Stomach smooth muscle (tissue), 2 donors: ENCODE measurements at regions not wholly inside any gene's neighbourhood (a gene's known extent, or its start where the extent isn't known, plus 50 kb on each side); places are given as distances from the start of the nearest gene placed in this dataset.

Source experiments
- H3K27ac ChIP-seq: one replicate; pipeline ENCODE4 v1.7.0; 2013; ENCODE audit warnings: mild to moderate bottlenecking, low read length, inconsistent platforms
- H3K27me3 ChIP-seq, 2 donors: one replicate each; pipeline ENCODE4 v1.7.0; 2013; ENCODE audit warnings: low read length in 2 of 2; ENCODE audit not compliant: insufficient read depth in 2 of 2, control insufficient read depth in 1 of 2
- H3K36me3 ChIP-seq, 2 donors: one replicate each; pipeline ENCODE4 v1.7.0; 2013; ENCODE audit warnings: low read length in 2 of 2; ENCODE audit not compliant: control insufficient read depth in 2 of 2, insufficient read depth in 2 of 2
- H3K4me1 ChIP-seq: one replicate; pipeline ENCODE4 v1.7.0; 2013; ENCODE audit warnings: low read length; ENCODE audit not compliant: control insufficient read depth, insufficient read depth
- H3K4me3 ChIP-seq, 2 donors: one replicate each; pipeline ENCODE4 v1.7.0; 2013; ENCODE audit warnings: low read length in 2 of 2
- H3K9ac ChIP-seq, 2 donors: one replicate each; pipeline ENCODE4 v1.7.0; 2013; ENCODE audit warnings: low read length in 2 of 2, mild to moderate bottlenecking in 1 of 2
- H3K9me3 ChIP-seq, 2 donors: one replicate each; pipeline ENCODE4 v1.7.0; 2013; ENCODE audit warnings: low read length in 2 of 2; ENCODE audit not compliant: control insufficient read depth in 2 of 2
- donor health status: healthy.
- donor health status: Pancreatic carcinoma.

DNA sequence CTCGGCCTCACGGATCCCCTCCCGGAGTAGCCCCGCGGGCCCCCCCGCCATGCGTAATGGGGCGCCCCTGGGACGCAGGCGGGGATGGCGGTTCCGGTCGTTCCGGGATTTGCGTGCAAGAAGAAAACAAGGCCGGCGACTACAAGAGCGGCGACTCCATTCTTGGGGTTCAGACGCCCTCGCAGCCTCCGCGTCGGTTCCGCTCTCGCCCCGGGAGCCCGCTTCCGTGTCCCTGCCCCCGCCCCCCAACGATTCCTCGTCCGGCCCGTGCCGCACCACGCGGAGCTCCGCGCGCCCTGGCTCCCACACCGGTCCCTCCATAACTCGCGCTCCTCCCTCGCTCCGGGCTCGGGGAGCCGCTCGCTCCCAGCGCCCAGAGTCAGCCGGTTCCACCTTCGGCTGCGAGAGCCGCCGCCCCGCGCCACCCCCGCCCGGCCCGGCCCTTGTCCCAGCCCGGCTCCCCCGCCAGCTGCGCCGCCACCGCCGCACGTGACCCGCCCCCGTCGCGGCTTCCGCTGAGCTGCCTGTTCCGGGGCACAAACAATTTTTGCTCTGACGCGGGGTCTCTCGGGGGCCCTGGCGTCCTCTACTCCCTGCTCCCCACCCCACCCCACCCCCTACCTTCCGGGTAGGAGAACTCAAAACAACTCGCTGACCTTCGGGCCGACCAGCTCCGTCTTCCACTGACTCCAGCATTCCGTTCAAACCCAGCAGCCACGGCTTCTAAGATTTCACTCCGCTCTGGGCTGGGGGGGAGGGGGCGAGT, 78.8 kb upstream of the BCOR start:
- peaks cover 0 to 26% of the 10 kb centered on the region in 2 donors for H3K27me3 ChIP-seq
- peaks cover 35% of the 10 kb centered on the region for H3K4me1 ChIP-seq
- H3K9me3 ChIP-seq: no peaks in the 10 kb centered on the region
- H3K4me3 ChIP-seq: peak overlapping the region; percentile 64 to 74
- peak overlapping the region; percentile 64 to 74 for H3K9ac ChIP-seq
- H3K27ac ChIP-seq: peak overlapping the region; percentile 90
- H3K36me3 ChIP-seq: no peaks in the 10 kb centered on the region

DNA sequence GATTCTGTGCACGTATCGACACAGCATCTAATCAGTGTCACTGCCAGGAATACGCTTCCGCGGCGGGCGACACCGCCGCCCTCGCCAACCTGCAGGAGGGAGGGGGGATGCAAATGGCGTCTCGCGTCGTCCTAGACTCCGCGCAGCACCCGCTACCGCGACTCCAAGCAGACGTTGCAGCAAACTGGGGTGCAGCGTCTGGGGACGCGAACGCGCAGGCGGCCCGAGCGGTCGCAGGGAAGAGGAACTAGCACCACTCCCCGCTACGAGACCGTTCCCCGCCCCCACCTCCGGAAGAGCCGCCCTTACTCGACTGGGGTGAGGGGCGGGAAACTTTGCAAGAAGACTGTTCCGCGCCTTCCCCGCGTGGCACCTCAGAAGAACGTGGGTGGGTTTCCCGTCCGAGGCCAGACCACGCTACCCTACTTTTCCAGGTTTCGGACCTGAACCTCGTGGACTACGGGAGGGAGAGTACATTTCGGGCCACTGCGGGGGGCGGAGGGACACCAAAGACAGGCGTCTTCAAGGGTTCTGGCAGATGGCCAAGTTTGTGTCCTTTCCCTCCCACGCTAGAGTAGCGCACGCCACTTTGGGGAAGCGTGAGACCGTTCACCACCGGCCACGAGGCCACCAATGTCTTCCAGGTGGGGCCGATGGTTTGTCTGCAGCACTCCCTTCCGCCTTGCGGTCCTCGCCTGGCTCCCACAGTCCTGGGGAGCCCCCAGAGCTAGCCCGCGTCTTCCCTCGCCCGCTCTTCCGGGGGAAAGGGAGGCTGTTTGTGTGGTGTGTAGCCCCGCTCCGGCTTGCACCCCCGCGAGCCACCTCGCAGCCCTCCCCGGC, 78.0 kb upstream of the BCOR start:
- Histone ChIP-seq H3K36me3 (no peaks in the 10 kb centered on the region), H3K4me1 (peaks cover 43% of the 10 kb centered on the region), H3K27me3 (peaks cover 0 to 26% of the 10 kb centered on the region in 2 donors)

GRCh38 chrX:40174854-40175510, 77.2 kb upstream of the BCOR start:
- Histone ChIP-seq H3K27me3 (peaks cover 0 to 26% of the 10 kb centered on the region in 2 donors), H3K27ac (peak overlapping the region; percentile 90), H3K4me3 (peak overlapping the region; percentile 64 to 74), H3K9me3 (no peaks in the 10 kb centered on the region), H3K9ac (peak overlapping the region; percentile 64 to 74), H3K4me1 (peaks cover 45% of the 10 kb centered on the region), H3K36me3 (no peaks in the 10 kb centered on the region)

More for the DNA sequence above, 78.0 kb upstream of the BCOR start:
- peak overlapping the region; percentile 90 for H3K27ac ChIP-seq
- peak overlapping the region; percentile 74 to 78 for H3K9ac ChIP-seq
- H3K9me3 ChIP-seq: no peaks in the 10 kb centered on the region
- H3K4me3 ChIP-seq: peak overlapping the region; percentile 64 to 74

DNA sequence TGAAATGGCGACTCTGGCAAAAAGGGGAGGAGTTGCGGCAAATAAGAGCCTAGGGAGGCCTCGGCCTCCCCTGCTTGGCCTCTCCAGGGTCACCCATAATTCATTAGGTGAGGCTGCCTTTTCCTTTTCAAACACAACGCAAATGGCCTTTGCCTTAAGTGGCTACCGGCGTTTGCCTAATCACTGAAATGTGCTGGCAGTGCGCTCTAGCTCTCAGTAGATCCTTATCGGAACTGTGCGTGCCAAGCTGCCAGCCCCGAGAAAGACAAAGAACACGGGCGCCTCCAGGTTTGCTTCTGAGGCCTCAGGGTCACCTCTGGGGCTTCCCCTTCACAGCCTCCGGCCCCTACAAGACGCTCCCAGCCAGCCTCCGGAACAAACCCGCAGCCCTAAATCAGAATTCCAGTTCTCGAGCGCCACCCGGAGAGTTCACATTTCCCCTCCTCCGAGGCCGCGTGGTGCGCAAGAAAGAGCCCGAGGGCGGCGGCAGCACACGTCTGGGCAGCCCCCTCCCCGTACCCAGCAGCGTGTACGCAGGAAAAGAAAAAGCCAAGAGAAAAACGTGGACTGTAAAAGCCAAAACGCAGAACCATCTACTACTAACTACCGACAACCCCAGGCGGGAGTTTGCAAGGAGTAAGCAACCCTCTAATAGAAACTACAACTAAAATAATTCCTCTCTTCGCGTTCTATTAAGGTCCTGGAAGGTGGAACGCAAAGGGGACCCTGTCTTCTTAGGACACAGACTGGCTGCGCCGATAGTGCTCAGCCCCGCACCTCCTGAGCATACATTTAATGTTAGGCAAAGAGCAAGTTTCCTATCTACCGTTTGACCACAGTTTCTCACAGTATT, 76.5 kb upstream of the BCOR start:
- H3K27me3 ChIP-seq: peaks cover 0 to 28% of the 10 kb centered on the region in 2 donors

GRCh38 chrX:40173143-40174000, 75.6 kb upstream of the BCOR start:
- peak overlapping the region in 1 of 2 donors; percentile 71 for H3K4me3 ChIP-seq

More for the DNA sequence above, 76.5 kb upstream of the BCOR start:
- H3K4me3 ChIP-seq: peak overlapping the region; percentile 60 to 64
- peak overlapping the region; percentile 90 for H3K27ac ChIP-seq
- no peaks in the 10 kb centered on the region for H3K36me3 ChIP-seq
- H3K9me3 ChIP-seq: no peaks in the 10 kb centered on the region
- peak overlapping the region; percentile 51 to 74 for H3K9ac ChIP-seq
- peaks cover 51% of the 10 kb centered on the region for H3K4me1 ChIP-seq

GRCh38 chrX:40172401-40173142, 74.8 kb upstream of the BCOR start:
- Histone ChIP-seq H3K9me3 (no peaks in the 10 kb centered on the region), H3K27me3 (peaks cover 0 to 30% of the 10 kb centered on the region in 2 donors), H3K4me1 (peaks cover 66% of the 10 kb centered on the region), H3K36me3 (no peaks in the 10 kb centered on the region), H3K9ac (peak overlapping the region; percentile 75 to 79), H3K27ac (peak overlapping the region; percentile 90), H3K4me3 (peak overlapping the region; percentile 57 to 71)

More at GRCh38 chrX:40173143-40174000, 75.6 kb upstream of the BCOR start:
- Histone ChIP-seq H3K4me1 (peaks cover 58% of the 10 kb centered on the region), H3K27ac (peak overlapping the region; percentile 90), H3K9ac (peak overlapping the region; percentile 47 to 74), H3K9me3 (no peaks in the 10 kb centered on the region), H3K27me3 (peaks cover 0 to 28% of the 10 kb centered on the region in 2 donors), H3K36me3 (no peaks in the 10 kb centered on the region)

- Histone ChIP-seq H3K9ac (peak overlapping the region; percentile 75 to 79), H3K4me1 (peaks cover 69% of the 10 kb centered on the region)
Measured at GRCh38 chrX:40171513-40172400, 74.0 kb upstream of the BCOR start.

GRCh38 chrX:40170830-40171512, 73.2 kb upstream of the BCOR start:
- Histone ChIP-seq H3K27ac (peak overlapping the region; percentile 90), H3K4me1 (peaks cover 74% of the 10 kb centered on the region), H3K9ac (peak overlapping the region; percentile 75 to 79), H3K36me3 (no peaks in the 10 kb centered on the region), H3K4me3 (peak overlapping the region; percentile 46 to 71), H3K27me3 (peaks cover 0 to 26% of the 10 kb centered on the region in 2 donors), H3K9me3 (no peaks in the 10 kb centered on the region)

More at GRCh38 chrX:40171513-40172400, 74.0 kb upstream of the BCOR start:
- Histone ChIP-seq H3K27me3 (peaks cover 0 to 29% of the 10 kb centered on the region in 2 donors), H3K4me3 (peak overlapping the region; percentile 57 to 71), H3K36me3 (no peaks in the 10 kb centered on the region), H3K27ac (peak overlapping the region; percentile 90), H3K9me3 (no peaks in the 10 kb centered on the region)
